ENCODE measurements at regions not wholly inside any gene's neighbourhood (a gene's known extent, or its start where the extent isn't known, plus 50 kb on each side); places are given as distances from the start of the nearest gene placed in this dataset.

- TF ChIP-seq, protein P1, sequence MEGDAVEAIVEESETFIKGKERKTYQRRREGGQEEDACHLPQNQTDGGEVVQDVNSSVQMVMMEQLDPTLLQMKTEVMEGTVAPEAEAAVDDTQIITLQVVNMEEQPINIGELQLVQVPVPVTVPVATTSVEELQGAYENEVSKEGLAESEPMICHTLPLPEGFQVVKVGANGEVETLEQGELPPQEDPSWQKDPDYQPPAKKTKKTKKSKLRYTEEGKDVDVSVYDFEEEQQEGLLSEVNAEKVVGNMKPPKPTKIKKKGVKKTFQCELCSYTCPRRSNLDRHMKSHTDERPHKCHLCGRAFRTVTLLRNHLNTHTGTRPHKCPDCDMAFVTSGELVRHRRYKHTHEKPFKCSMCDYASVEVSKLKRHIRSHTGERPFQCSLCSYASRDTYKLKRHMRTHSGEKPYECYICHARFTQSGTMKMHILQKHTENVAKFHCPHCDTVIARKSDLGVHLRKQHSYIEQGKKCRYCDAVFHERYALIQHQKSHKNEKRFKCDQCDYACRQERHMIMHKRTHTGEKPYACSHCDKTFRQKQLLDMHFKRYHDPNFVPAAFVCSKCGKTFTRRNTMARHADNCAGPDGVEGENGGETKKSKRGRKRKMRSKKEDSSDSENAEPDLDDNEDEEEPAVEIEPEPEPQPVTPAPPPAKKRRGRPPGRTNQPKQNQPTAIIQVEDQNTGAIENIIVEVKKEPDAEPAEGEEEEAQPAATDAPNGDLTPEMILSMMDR (IDR thresholded peaks at IDR 0.05), result no peak
- no peak for TF ChIP-seq POLR2A (IDR thresholded peaks at IDR 0.05)
- no peak for TF ChIP-seq EP300 (IDR thresholded peaks at IDR 0.05)
- no peak for TF ChIP-seq POLR2AphosphoS5 (IDR thresholded peaks at IDR 0.05)
Measured at GRCh38 chr1:181926697-181927096, 134.8 kb downstream of the ZNF648 start.
